A549 (cell line): ENCODE measurements at regions not wholly inside any gene's neighbourhood (a gene's known extent, or its start where the extent isn't known, plus 50 kb on each side); places are given as distances from the start of the nearest gene placed in this dataset.

ENCODE experiments used
- ATAC-seq, 2 experiments: fragments of 200-7000 bp in 1 of 2; fragments of >200 bp in 1 of 2; cut with Nextera tagmentation in 1 of 2; cut with Tn5 transposase in 1 of 2; 3 replicates each; pipeline versions ENCODE4 v1.8.0 to v1.9.1; 2018 to 2020; ENCODE audit warnings: mild to moderate bottlenecking in 1 of 2, moderate library complexity in 1 of 2
- CTCF ChIA-PET: fragments of 300-600 bp; sonication (Branson Sonifier 250); formaldehyde crosslinking; extraction: SDS; loops from one replicate; lab custom pipeline; 2021; ENCODE audit warnings: antibody characterized with exemption, inconsistent platforms; lab: Yijun Ruan, JAX
- POLR2A ChIA-PET: fragments of 350-600 bp; formaldehyde crosslinking; extraction: SDS; loops from one replicate; lab custom pipeline; 2021; ENCODE audit warnings: antibody characterized with exemption, inconsistent platforms; lab: Yijun Ruan, JAX
- DNase-seq, 2 experiments: peaks; one replicate each; pipeline versions ENCODE4 v3.0.0 to v3.0.0-alpha.2; 2011 to 2016; ENCODE audit warnings: low read depth in 1 of 2, low spot score in 1 of 2
- FAIRE-seq: peaks from 2 replicates; lab custom pipeline; 2011; peaks lifted over from hg19 to GRCh38; lab: Jason Lieb, UNC
- H3K27ac ChIP-seq, 2 experiments: fragments of >200 bp; sonication (Bioruptor Twin); formaldehyde crosslinking; 3 replicates each; pipeline ENCODE4 v1.5.1; 2016 to 2017
- H3K4me1 ChIP-seq: fragments of >200 bp; sonication (Bioruptor Twin); formaldehyde crosslinking; 3 replicates; pipeline ENCODE4 v1.6.1; 2016
- H3K4me2 ChIP-seq: fragments of >200 bp; sonication (Bioruptor Twin); formaldehyde crosslinking; 3 replicates; pipeline ENCODE4 v1.6.1; 2016
- H3K4me3 ChIP-seq: fragments of >200 bp; sonication (Bioruptor Twin); formaldehyde crosslinking; 3 replicates; pipeline ENCODE4 v1.5.1; 2016
- H3K9me3 ChIP-seq: fragments of >200 bp; sonication (Bioruptor Twin); formaldehyde crosslinking; 3 replicates; pipeline ENCODE4 v1.6.1; 2016
- BCL3 ChIP-seq: fragments of >200 bp; sonication (Bioruptor Twin); formaldehyde crosslinking; IDR thresholded peaks from 3 replicates; pipeline ENCODE4 v1.6.1; 2016
- CBX8 ChIP-seq: fragments of 200-600 bp; sonication (generic); IDR thresholded peaks from 2 replicates; pipeline ENCODE4 v1.6.1; 2016
- CHD2 ChIP-seq: fragments of 150-350 bp; IDR thresholded peaks from 2 replicates; pipeline ENCODE4 v1.6.1; 2014; ENCODE audit warnings: low read length; ENCODE audit not compliant: partially characterized antibody
- EHF ChIP-seq: fragments of 250-450 bp; sonication (Bioruptor Pico); IDR thresholded peaks from 2 replicates; pipeline ENCODE4 v1.5.0; 2020; ENCODE audit warnings: mild to moderate bottlenecking
- EHMT2 ChIP-seq: fragments of 200-600 bp; sonication (generic); IDR thresholded peaks from 2 replicates; pipeline ENCODE4 v1.6.1; 2016; ENCODE audit warnings: antibody characterized with exemption, low read depth, mild to moderate bottlenecking, moderate library complexity
- EP300 ChIP-seq, 2 experiments: fragments of >200 bp; sonication (Bioruptor Twin); formaldehyde crosslinking; IDR thresholded peaks; 2 replicates in 1 of 2; 3 replicates in 1 of 2; pipeline ENCODE4 v1.6.1; 2016 to 2017
- FOXS1 ChIP-seq: fragments of 250-450 bp; sonication (Bioruptor Pico); IDR thresholded peaks from 2 replicates; pipeline ENCODE4 v1.5.0; 2020; ENCODE audit warnings: mild to moderate bottlenecking, moderate library complexity
- HEYL ChIP-seq: fragments of 250-450 bp; sonication (Bioruptor Pico); IDR thresholded peaks from 2 replicates; pipeline ENCODE4 v1.8.0; 2021; ENCODE audit warnings: mild to moderate bottlenecking, moderate library complexity
- HOXA7 ChIP-seq: fragments of 250-450 bp; sonication (Bioruptor Pico); IDR thresholded peaks from 2 replicates; pipeline ENCODE4 v1.5.0; 2020; ENCODE audit warnings: mild to moderate bottlenecking, moderate library complexity
- HOXB13 ChIP-seq: fragments of 250-450 bp; sonication (Bioruptor Pico); IDR thresholded peaks from 2 replicates; pipeline ENCODE4 v1.5.0; 2020; ENCODE audit warnings: low read depth, mild to moderate bottlenecking, moderate library complexity
- JUNB ChIP-seq: fragments of >200 bp; sonication (Bioruptor Twin); formaldehyde crosslinking; IDR thresholded peaks from 2 replicates; pipeline ENCODE4 v1.6.1; 2016
- KDM1A ChIP-seq: fragments of 200-600 bp; sonication (generic); IDR thresholded peaks from 2 replicates; pipeline ENCODE4 v1.6.1; 2016; ENCODE audit warnings: low read depth, mild to moderate bottlenecking
- KDM5A ChIP-seq: fragments of 200-600 bp; sonication (generic); IDR thresholded peaks from 2 replicates; pipeline ENCODE4 v1.6.1; 2016; ENCODE audit warnings: antibody characterized with exemption, mild to moderate bottlenecking
- RARB ChIP-seq: fragments of 250-450 bp; sonication (Bioruptor Pico); IDR thresholded peaks from 2 replicates; pipeline ENCODE4 v1.8.0; 2021; ENCODE audit warnings: mild to moderate bottlenecking, moderate library complexity
- RCOR1 ChIP-seq: fragments of 150-350 bp; IDR thresholded peaks from 2 replicates; pipeline ENCODE4 v1.6.1; 2014; ENCODE audit warnings: antibody characterized with exemption, low read length, low read depth
- RFX5 ChIP-seq: fragments of 450-650 bp; IDR thresholded peaks from 2 replicates; pipeline ENCODE4 v1.7.1; 2014; ENCODE audit warnings: antibody characterized with exemption, mild to moderate bottlenecking, moderate library complexity
- ZC3H11A ChIP-seq: fragments of 450-650 bp; IDR thresholded peaks from 2 replicates; pipeline ENCODE4 v1.6.1; 2014; ENCODE audit warnings: antibody characterized with exemption, mild to moderate bottlenecking
- ZFP36 ChIP-seq: fragments of 450-650 bp; IDR thresholded peaks from 2 replicates; pipeline ENCODE4 v1.6.1; 2014; ENCODE audit warnings: borderline replicate concordance; ENCODE audit not compliant: partially characterized antibody
- WGBS: methylation state at CpG from one replicate; pipeline ENCODE4 v1.1.6; 2017; ENCODE audit errors: missing lambda C conversion rate; 5-methylcytosine and 5-hydroxymethylcytosine counted together
- TF ChIP-seq, protein P1 (sequence below): fragments of >200 bp; sonication (Bioruptor Twin); formaldehyde crosslinking; IDR thresholded peaks from 2 replicates; pipeline ENCODE4 v1.6.1; 2016
- TF ChIP-seq, protein P2 (sequence below): IDR thresholded peaks from 2 replicates; pipeline ENCODE4 v1.6.1; 2012
- TF ChIP-seq, protein P3 (sequence below): fragments of 150-350 bp; IDR thresholded peaks from 2 replicates; pipeline ENCODE4 v1.6.1; 2014; ENCODE audit warnings: low read depth, mild to moderate bottlenecking, low read length
- TF ChIP-seq, protein P4 (sequence below): IDR thresholded peaks from 2 replicates; pipeline ENCODE4 v1.6.1; 2012; ENCODE audit warnings: low read depth, borderline replicate concordance
- TF ChIP-seq, protein P5 (sequence below): fragments of 200-600 bp; sonication (generic); IDR thresholded peaks from 2 replicates; pipeline ENCODE4 v1.6.1; 2016; ENCODE audit warnings: antibody characterized with exemption, mild to moderate bottlenecking, moderate library complexity
- TF ChIP-seq, protein P6 (sequence below): fragments of >200 bp; sonication (Bioruptor Twin); formaldehyde crosslinking; IDR thresholded peaks from 3 replicates; pipeline ENCODE4 v1.5.1; 2016

- no peak overlapping the region for H3K4me3 ChIP-seq
- no peak overlapping the region for H3K27ac ChIP-seq
- H3K9me3 ChIP-seq, result no peaks in the 10 kb centered on the region
- 14% methylated on average over 3 of the region's 3 CpGs for WGBS
- TF ChIP-seq CHD2, result no peak
- no peak for TF ChIP-seq JUNB
- no peak for TF ChIP-seq EHMT2
- no peak for TF ChIP-seq RARB (CRISPR knock-in tag)
- TF ChIP-seq HOXA7, result no peak
- no peak for TF ChIP-seq RFX5
- TF ChIP-seq RCOR1, result no peak
- TF ChIP-seq BCL3, result no peak
- TF ChIP-seq, all 56 proteins: peak for 0
- ChIA-PET POLR2A (no interaction called here), CTCF (no interaction called here)
- H3K4me1 ChIP-seq, result no peaks in the 10 kb centered on the region
- ATAC-seq (no peak), DNase-seq (no peak), FAIRE-seq (no peak)
- H3K4me2 ChIP-seq, result no peak overlapping the region
Measured at GRCh38 chr13:100789968-100790367, 115.4 kb upstream of the TMTC4 start.

- ATAC-seq, result no peak
- Histone ChIP-seq H3K4me2 (no peak overlapping the region), H3K4me3 (no peak overlapping the region), H3K4me1 (no peaks in the 10 kb centered on the region), H3K27ac (no peak overlapping the region), H3K9me3 (no peaks in the 10 kb centered on the region)
- CTCF ChIA-PET, result no interaction called here
- no peak for FAIRE-seq
- TF ChIP-seq, protein P1, sequence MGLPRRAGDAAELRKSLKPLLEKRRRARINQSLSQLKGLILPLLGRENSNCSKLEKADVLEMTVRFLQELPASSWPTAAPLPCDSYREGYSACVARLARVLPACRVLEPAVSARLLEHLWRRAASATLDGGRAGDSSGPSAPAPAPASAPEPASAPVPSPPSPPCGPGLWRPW, result no peak
- no peak for TF ChIP-seq FOXS1
- no peak for TF ChIP-seq HEYL
- no peak for TF ChIP-seq ZC3H11A
- TF ChIP-seq EP300 (IDR thresholded peaks at IDR 0.05), result no peak
- TF ChIP-seq, protein P2, sequence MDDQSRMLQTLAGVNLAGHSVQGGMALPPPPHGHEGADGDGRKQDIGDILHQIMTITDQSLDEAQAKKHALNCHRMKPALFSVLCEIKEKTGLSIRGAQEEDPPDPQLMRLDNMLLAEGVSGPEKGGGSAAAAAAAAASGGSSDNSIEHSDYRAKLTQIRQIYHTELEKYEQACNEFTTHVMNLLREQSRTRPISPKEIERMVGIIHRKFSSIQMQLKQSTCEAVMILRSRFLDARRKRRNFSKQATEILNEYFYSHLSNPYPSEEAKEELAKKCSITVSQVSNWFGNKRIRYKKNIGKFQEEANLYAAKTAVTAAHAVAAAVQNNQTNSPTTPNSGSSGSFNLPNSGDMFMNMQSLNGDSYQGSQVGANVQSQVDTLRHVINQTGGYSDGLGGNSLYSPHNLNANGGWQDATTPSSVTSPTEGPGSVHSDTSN, result no peak
- TF ChIP-seq, protein P3, sequence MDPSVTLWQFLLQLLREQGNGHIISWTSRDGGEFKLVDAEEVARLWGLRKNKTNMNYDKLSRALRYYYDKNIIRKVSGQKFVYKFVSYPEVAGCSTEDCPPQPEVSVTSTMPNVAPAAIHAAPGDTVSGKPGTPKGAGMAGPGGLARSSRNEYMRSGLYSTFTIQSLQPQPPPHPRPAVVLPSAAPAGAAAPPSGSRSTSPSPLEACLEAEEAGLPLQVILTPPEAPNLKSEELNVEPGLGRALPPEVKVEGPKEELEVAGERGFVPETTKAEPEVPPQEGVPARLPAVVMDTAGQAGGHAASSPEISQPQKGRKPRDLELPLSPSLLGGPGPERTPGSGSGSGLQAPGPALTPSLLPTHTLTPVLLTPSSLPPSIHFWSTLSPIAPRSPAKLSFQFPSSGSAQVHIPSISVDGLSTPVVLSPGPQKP, result no peak
- no peak for TF ChIP-seq ZFP36
- TF ChIP-seq, protein P4, sequence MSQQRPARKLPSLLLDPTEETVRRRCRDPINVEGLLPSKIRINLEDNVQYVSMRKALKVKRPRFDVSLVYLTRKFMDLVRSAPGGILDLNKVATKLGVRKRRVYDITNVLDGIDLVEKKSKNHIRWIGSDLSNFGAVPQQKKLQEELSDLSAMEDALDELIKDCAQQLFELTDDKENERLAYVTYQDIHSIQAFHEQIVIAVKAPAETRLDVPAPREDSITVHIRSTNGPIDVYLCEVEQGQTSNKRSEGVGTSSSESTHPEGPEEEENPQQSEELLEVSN, result no peak
- no peak for TF ChIP-seq HOXB13 (CRISPR knock-in tag)
- TF ChIP-seq KDM5A, result no peak
- TF ChIP-seq, protein P5, sequence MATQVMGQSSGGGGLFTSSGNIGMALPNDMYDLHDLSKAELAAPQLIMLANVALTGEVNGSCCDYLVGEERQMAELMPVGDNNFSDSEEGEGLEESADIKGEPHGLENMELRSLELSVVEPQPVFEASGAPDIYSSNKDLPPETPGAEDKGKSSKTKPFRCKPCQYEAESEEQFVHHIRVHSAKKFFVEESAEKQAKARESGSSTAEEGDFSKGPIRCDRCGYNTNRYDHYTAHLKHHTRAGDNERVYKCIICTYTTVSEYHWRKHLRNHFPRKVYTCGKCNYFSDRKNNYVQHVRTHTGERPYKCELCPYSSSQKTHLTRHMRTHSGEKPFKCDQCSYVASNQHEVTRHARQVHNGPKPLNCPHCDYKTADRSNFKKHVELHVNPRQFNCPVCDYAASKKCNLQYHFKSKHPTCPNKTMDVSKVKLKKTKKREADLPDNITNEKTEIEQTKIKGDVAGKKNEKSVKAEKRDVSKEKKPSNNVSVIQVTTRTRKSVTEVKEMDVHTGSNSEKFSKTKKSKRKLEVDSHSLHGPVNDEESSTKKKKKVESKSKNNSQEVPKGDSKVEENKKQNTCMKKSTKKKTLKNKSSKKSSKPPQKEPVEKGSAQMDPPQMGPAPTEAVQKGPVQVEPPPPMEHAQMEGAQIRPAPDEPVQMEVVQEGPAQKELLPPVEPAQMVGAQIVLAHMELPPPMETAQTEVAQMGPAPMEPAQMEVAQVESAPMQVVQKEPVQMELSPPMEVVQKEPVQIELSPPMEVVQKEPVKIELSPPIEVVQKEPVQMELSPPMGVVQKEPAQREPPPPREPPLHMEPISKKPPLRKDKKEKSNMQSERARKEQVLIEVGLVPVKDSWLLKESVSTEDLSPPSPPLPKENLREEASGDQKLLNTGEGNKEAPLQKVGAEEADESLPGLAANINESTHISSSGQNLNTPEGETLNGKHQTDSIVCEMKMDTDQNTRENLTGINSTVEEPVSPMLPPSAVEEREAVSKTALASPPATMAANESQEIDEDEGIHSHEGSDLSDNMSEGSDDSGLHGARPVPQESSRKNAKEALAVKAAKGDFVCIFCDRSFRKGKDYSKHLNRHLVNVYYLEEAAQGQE, result no peak
- TF ChIP-seq BCL3, result no peak
- TF ChIP-seq JUNB, result no peak
- no peak for TF ChIP-seq CBX8
- TF ChIP-seq RCOR1, result no peak
- no peak for TF ChIP-seq RFX5
- no peak for TF ChIP-seq KDM1A
- TF ChIP-seq, protein P6, sequence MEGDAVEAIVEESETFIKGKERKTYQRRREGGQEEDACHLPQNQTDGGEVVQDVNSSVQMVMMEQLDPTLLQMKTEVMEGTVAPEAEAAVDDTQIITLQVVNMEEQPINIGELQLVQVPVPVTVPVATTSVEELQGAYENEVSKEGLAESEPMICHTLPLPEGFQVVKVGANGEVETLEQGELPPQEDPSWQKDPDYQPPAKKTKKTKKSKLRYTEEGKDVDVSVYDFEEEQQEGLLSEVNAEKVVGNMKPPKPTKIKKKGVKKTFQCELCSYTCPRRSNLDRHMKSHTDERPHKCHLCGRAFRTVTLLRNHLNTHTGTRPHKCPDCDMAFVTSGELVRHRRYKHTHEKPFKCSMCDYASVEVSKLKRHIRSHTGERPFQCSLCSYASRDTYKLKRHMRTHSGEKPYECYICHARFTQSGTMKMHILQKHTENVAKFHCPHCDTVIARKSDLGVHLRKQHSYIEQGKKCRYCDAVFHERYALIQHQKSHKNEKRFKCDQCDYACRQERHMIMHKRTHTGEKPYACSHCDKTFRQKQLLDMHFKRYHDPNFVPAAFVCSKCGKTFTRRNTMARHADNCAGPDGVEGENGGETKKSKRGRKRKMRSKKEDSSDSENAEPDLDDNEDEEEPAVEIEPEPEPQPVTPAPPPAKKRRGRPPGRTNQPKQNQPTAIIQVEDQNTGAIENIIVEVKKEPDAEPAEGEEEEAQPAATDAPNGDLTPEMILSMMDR, result no peak
- TF ChIP-seq EHF, result no peak
- DNase-seq, result no peak
- WGBS, result 25% methylated on average over 2 of the region's 2 CpGs
- POLR2A ChIA-PET, result no interaction called here
Measured at GRCh38 chr13:100789481-100789880, 114.9 kb upstream of the TMTC4 start.
